Mesenchymal stem cell (in vitro differentiated cells and primary cell): ENCODE measurements at regions not wholly inside any gene's neighbourhood (a gene's known extent, or its start where the extent isn't known, plus 50 kb on each side); places are given as distances from the start of the nearest gene placed in this dataset. TPM values are rescaled to one million over a fixed set of nuclear protein-coding genes. Genes with fewer than 3 reads are reported as not detected.

Source experiments
- small RNA-seq: library from polyadenylated mRNA; stranded (forward); fragments of <200 nt; extraction: miRNeasy Mini kit (QIAGEN cat#:217004); gene quantifications from one replicate; pipeline ENCODE3, GENCODE V24; 2013; ENCODE audit warnings: low read depth

Small RNA genes in the stretch of these regions (small RNA-seq; reads per million reads assigned to genes)
- not detected for gene AL353765.1
- not detected for gene AL356102.1
- not detected for gene MIR4704
- gene MIR548X2: not detected
- not detected for gene RNU6-81P
